H1 (cell line): ENCODE measurements at regions not wholly inside any gene's neighbourhood (a gene's known extent, or its start where the extent isn't known, plus 50 kb on each side); places are given as distances from the start of the nearest gene placed in this dataset.
"Not testable (repeated sequence)": the region's sequence is repeated elsewhere in the genome, so short reads cannot be mapped to it uniquely, and the experiment has no call there.

ENCODE experiments used
- CTCF ChIA-PET: fragments of 300-600 bp; sonication (Branson Sonifier 250); formaldehyde crosslinking; loops from one replicate; lab custom pipeline; 2021; ENCODE audit not compliant: partially characterized antibody; lab: Charles Lee
- POLR2A ChIA-PET: fragments of 300-600 bp; sonication (Branson Sonifier 250); formaldehyde crosslinking; loops from one replicate; lab custom pipeline; 2021; ENCODE audit warnings: inconsistent platforms; ENCODE audit not compliant: partially characterized antibody; lab: Charles Lee
- DNase-seq, 2 experiments: peaks; one replicate each; pipeline versions ENCODE4 v3.0.0 to v3.0.0-alpha.2; 2010 to 2022; ENCODE audit warnings: low spot score in 2 of 2, low read depth in 1 of 2, mixed read lengths in 1 of 2
- FAIRE-seq: peaks from 2 replicates; lab custom pipeline; 2011; peaks lifted over from hg19 to GRCh38; lab: Jason Lieb, UNC
- H2AFZ ChIP-seq: 2 replicates; pipeline ENCODE4 v1.8.1; 2012; ENCODE audit warnings: low read length, inconsistent platforms
- H2AK5ac ChIP-seq: 2 replicates; pipeline ENCODE4 v1.6.1; 2013; ENCODE audit warnings: low read depth, low read length
- H2BK120ac ChIP-seq: replicated peaks from 2 replicates; pipeline ENCODE3; 2013; ENCODE audit warnings: low read depth, low read length, inconsistent platforms
- H2BK12ac ChIP-seq: 2 replicates; pipeline ENCODE4 v1.6.1; 2013; ENCODE audit warnings: low read depth, low read length
- H2BK15ac ChIP-seq: 2 replicates; pipeline ENCODE4 v1.6.1; 2013; ENCODE audit warnings: low read length
- H2BK20ac ChIP-seq: 2 replicates; pipeline ENCODE4 v1.6.1; 2013; ENCODE audit warnings: low read length
- H2BK5ac ChIP-seq: 2 replicates; pipeline ENCODE4 v1.6.1; 2013; ENCODE audit warnings: low read depth, low read length
- H3K14ac ChIP-seq: 2 replicates; pipeline ENCODE4 v1.6.1; 2013; ENCODE audit warnings: inconsistent platforms; ENCODE audit not compliant: insufficient read length
- H3K18ac ChIP-seq: 2 replicates; pipeline ENCODE4 v1.6.1; 2013; ENCODE audit warnings: low read length; ENCODE audit errors: extremely low read depth
- H3K23ac ChIP-seq: 2 replicates; pipeline ENCODE4 v1.6.1; 2013; ENCODE audit warnings: inconsistent platforms; ENCODE audit not compliant: insufficient read length
- H3K23me2 ChIP-seq: 2 replicates; pipeline ENCODE4 v1.6.1; 2013; ENCODE audit warnings: low read depth, low read length
- H3K27ac ChIP-seq: 2 replicates; pipeline ENCODE4 v1.6.1; 2011; ENCODE audit warnings: low read depth, low read length, inconsistent platforms
- H3K27me3 ChIP-seq, 4 experiments: replicated peaks in 1 of 4; 1 replicate in 1 of 4; 2 replicates in 3 of 4; pipeline versions ENCODE4 v1.6.1 to v1.8.1; 2011 to 2013; ENCODE audit warnings: low read length in 3 of 4, mild to moderate bottlenecking in 3 of 4, inconsistent platforms in 2 of 4, mixed read lengths in 2 of 4, moderate library complexity in 1 of 4; ENCODE audit not compliant: control insufficient read depth in 3 of 4, insufficient read depth in 3 of 4; ENCODE audit errors: extremely low read depth in 1 of 4
- H3K36me3 ChIP-seq, 4 experiments: 2 replicates each; pipeline versions ENCODE4 v1.6.1 to v1.8.1; 2011 to 2013; ENCODE audit warnings: mild to moderate bottlenecking in 4 of 4, low read length in 3 of 4, moderate library complexity in 2 of 4, control low read depth in 1 of 4, inconsistent platforms in 1 of 4; ENCODE audit not compliant: insufficient read depth in 4 of 4, control insufficient read depth in 2 of 4
- H3K4ac ChIP-seq: replicated peaks from 2 replicates; pipeline ENCODE3; 2013; ENCODE audit warnings: low read length, low read depth, mixed read lengths, inconsistent platforms; ENCODE audit not compliant: insufficient read length
- H3K4me1 ChIP-seq, 4 experiments: replicated peaks in 1 of 4; 1 replicate in 1 of 4; 2 replicates in 3 of 4; pipeline versions ENCODE4 v1.6.1 to v1.8.1; 2011 to 2013; ENCODE audit warnings: low read length in 3 of 4, inconsistent platforms in 2 of 4, mixed read lengths in 1 of 4; ENCODE audit not compliant: insufficient read depth in 4 of 4, control insufficient read depth in 3 of 4
- H3K4me2 ChIP-seq, 2 experiments: 2 replicates each; pipeline versions ENCODE4 v1.6.1 to v1.8.1; 2011 to 2013; ENCODE audit warnings: low read depth in 2 of 2, low read length in 2 of 2, control low read depth in 1 of 2, inconsistent platforms in 1 of 2, mild to moderate bottlenecking in 1 of 2; ENCODE audit not compliant: insufficient read depth in 1 of 2
- H3K4me3 ChIP-seq, 4 experiments: fragments of 200-600, 300-600 bp in 1 of 4; sonication (generic), shearing (Covaris generic), sonication (Bioruptor Twin) in 1 of 4; 2 replicates each; pipeline versions ENCODE4 v1.5.1 to v1.8.1; 2011 to 2016; ENCODE audit warnings: low read length in 4 of 4, low read depth in 3 of 4, control low read depth in 2 of 4, inconsistent platforms in 2 of 4, mild to moderate bottlenecking in 2 of 4, mixed read lengths in 1 of 4, moderate library complexity in 1 of 4; ENCODE audit not compliant: insufficient read depth in 2 of 4; ENCODE audit errors: extremely low read depth in 1 of 4
- H3K56ac ChIP-seq: replicated peaks from 2 replicates; pipeline ENCODE3; 2013; ENCODE audit warnings: low read depth, mild to moderate bottlenecking, mixed read lengths, low read length, inconsistent platforms; ENCODE audit not compliant: insufficient read length
- H3K79me1 ChIP-seq: 2 replicates; pipeline ENCODE4 v1.6.1; 2013; ENCODE audit warnings: low read depth, low read length, control low read depth
- H3K79me2 ChIP-seq, 2 experiments: 2 replicates each; pipeline versions ENCODE4 v1.6.1 to v1.8.1; 2012 to 2013; ENCODE audit warnings: low read length in 2 of 2, mild to moderate bottlenecking in 2 of 2, inconsistent platforms in 1 of 2; ENCODE audit not compliant: insufficient read depth in 2 of 2, control insufficient read depth in 1 of 2
- H3K9ac ChIP-seq, 4 experiments: replicated peaks in 1 of 4; 1 replicate in 1 of 4; 2 replicates in 3 of 4; pipeline versions ENCODE4 v1.6.1 to v1.8.1; 2011 to 2013; ENCODE audit warnings: low read depth in 3 of 4, low read length in 3 of 4, control low read depth in 2 of 4, mild to moderate bottlenecking in 2 of 4, moderate library complexity in 2 of 4, inconsistent platforms in 1 of 4; ENCODE audit errors: extremely low read depth in 1 of 4
- H3K9me3 ChIP-seq, 2 experiments: 2 replicates each; pipeline versions ENCODE4 v1.6.1 to v1.8.1; 2012 to 2013; ENCODE audit warnings: mild to moderate bottlenecking in 2 of 2, moderate library complexity in 2 of 2, control low read depth in 1 of 2, inconsistent platforms in 1 of 2, low read depth in 1 of 2, low read length in 1 of 2, mixed read lengths in 1 of 2; ENCODE audit not compliant: insufficient read depth in 2 of 2
- H4K20me1 ChIP-seq, 2 experiments: replicated peaks in 1 of 2; 2 replicates each; pipeline versions ENCODE3 to v1.8.1; 2011 to 2013; ENCODE audit warnings: inconsistent platforms in 2 of 2, low read length in 2 of 2, mild to moderate bottlenecking in 1 of 2; ENCODE audit not compliant: insufficient read depth in 2 of 2, control insufficient read depth in 1 of 2
- H4K5ac ChIP-seq: 2 replicates; pipeline ENCODE4 v1.6.1; 2013; ENCODE audit warnings: low read length, low read depth, mixed read lengths, inconsistent platforms; ENCODE audit not compliant: insufficient read length
- H4K8ac ChIP-seq: 2 replicates; pipeline ENCODE4 v1.8.0; 2013; ENCODE audit warnings: mild to moderate bottlenecking, moderate library complexity, low read length, inconsistent platforms; ENCODE audit not compliant: insufficient read depth; ENCODE audit errors: extremely low read depth
- H4K91ac ChIP-seq: replicated peaks from 2 replicates; pipeline ENCODE3; 2013; ENCODE audit warnings: low read length, mixed read lengths, inconsistent platforms; ENCODE audit not compliant: insufficient read length
- WGBS, 2 experiments: shearing (Covaris generic) in 1 of 2; methylation state at CpG; one replicate each; pipeline versions ENCODE4 v1.1.6 to v1.1.7; 2013 to 2015; ENCODE audit warnings: low lambda C conversion rate in 2 of 2, mixed read lengths in 2 of 2, inconsistent platforms in 1 of 2, low coverage in 1 of 2, missing lambda C conversion rate in 1 of 2; ENCODE audit not compliant: insufficient replicate concordance in 2 of 2, insufficient coverage in 1 of 2, insufficient read length in 1 of 2; ENCODE audit errors: extremely low coverage in 1 of 2, missing lambda C conversion rate in 1 of 2; 5-methylcytosine and 5-hydroxymethylcytosine counted together

GRCh38 chr4:173099447-173099846 lies 69.2 kb upstream of the GALNT7 start:
- H3K27ac ChIP-seq, H3K9me3 ChIP-seq, H3K36me3 ChIP-seq, CTCF ChIA-PET, H3K4ac ChIP-seq, H2BK12ac ChIP-seq, H3K4me1 ChIP-seq, H2AFZ ChIP-seq, H4K20me1 ChIP-seq, H3K23me2 ChIP-seq, H4K5ac ChIP-seq, H3K4me2 ChIP-seq, H3K79me2 ChIP-seq, H3K9ac ChIP-seq, POLR2A ChIA-PET, H4K8ac ChIP-seq, H2BK120ac ChIP-seq, H2BK5ac ChIP-seq, FAIRE-seq, H4K91ac ChIP-seq, H3K79me1 ChIP-seq, H3K4me3 ChIP-seq, H2BK20ac ChIP-seq, H3K18ac ChIP-seq, H2BK15ac ChIP-seq, H2AK5ac ChIP-seq, H3K23ac ChIP-seq, H3K27me3 ChIP-seq, DNase-seq, H3K14ac ChIP-seq, H3K56ac ChIP-seq: not testable (repeated sequence)
- 93% methylated on average over 6 of the region's 6 CpGs; no CpG with 5 or more reads in 1 of the 2 experiments for WGBS, 2 experiments
